ENCODE measurements at regions not wholly inside any gene's neighbourhood (a gene's known extent, or its start where the extent isn't known, plus 50 kb on each side); places are given as distances from the start of the nearest gene placed in this dataset.

DNA sequence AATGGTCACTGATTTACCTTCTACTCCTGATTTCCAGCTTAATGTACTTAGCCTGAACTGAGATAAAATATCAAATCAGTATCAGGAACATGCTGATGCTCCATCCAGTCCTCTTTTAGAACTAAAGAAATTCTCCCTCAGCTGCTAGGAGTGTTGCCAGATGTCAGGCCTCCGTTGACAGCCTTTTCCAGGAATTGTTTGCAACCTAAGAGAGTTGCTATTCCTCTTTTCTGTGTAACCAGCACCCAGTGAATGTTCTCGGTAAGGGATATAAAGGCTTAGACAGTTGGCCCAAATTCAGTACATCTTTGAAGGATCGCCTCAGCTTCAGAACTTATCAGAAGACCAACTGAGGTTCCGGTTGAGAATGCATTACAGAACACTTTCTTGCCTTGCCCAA lies 559.0 kb downstream of the PCDH17 start:
- H3K9ac ChIP-seq (ENCODE audit: low read length): no peak overlapping the region
- no peaks in the 10 kb centered on the region for H3K9me3 ChIP-seq (ENCODE audit: low read length)
- no peak overlapping the region for H3K27ac ChIP-seq (ENCODE audit: low read depth, low read length)
- no peaks in the 10 kb centered on the region for H3K27me3 ChIP-seq (ENCODE audit: control insufficient read depth in 1 of 2, insufficient read depth in 2 of 2, low read length in 2 of 2)
- H3K4me3 ChIP-seq (ENCODE audit: low read depth in 1 of 2, low read length in 2 of 2): no peak overlapping the region
- H3K36me3 ChIP-seq (ENCODE audit: insufficient read depth, low read length): no peaks in the 10 kb centered on the region
- H3K4me1 ChIP-seq (ENCODE audit: insufficient read depth, low read length): no peaks in the 10 kb centered on the region

DNA sequence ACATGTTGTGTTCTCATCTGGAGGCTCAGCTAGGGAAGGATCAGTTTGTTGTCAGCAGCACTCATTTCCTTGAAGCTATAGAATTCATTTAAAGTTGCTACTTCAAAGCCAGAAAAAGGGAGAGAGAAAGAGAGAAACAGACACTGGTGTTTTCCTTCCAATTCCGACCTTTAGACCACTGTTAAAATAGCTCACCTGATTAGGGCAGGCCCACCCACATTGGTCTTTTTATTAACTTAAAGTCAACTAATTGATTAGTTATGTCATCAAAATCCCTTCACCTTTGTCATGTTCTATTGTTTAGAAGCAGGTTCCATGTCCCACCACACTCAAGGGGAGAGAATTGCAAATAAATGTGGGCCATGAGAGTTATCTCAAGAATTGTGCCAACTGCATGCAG lies 560.2 kb downstream of the PCDH17 start:
- H3K27ac ChIP-seq (ENCODE audit: low read depth, low read length): no peak overlapping the region
- H3K9me3 ChIP-seq (ENCODE audit: low read length): no peaks in the 10 kb centered on the region
- H3K27me3 ChIP-seq (ENCODE audit: control insufficient read depth in 1 of 2, insufficient read depth in 2 of 2, low read length in 2 of 2): no peaks in the 10 kb centered on the region
- H3K9ac ChIP-seq (ENCODE audit: low read length): no peak overlapping the region
- H3K4me3 ChIP-seq (ENCODE audit: low read depth in 1 of 2, low read length in 2 of 2): no peak overlapping the region
- H3K36me3 ChIP-seq (ENCODE audit: insufficient read depth, low read length): no peaks in the 10 kb centered on the region
- H3K4me1 ChIP-seq (ENCODE audit: insufficient read depth, low read length): no peaks in the 10 kb centered on the region

DNA sequence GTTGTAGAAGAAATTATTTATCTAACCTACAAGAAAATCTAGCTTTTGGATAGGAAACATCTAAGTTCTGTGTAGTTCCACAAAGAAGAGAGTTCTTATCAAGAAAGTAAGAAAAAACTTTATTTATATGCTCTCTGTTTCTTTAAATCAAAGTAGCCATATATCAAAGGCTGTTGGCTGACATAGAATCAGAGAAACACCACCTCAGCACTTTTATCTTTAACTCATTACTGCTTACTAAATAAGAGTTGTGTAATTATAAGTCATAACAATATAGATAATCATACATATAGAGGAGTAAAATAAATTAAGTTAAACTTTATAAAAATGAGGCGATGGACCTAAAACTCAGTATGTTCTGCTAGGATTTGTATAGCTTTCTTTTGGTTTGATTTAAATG lies 570.6 kb downstream of the PCDH17 start:
- Histone ChIP-seq H3K9ac (ENCODE audit: low read length) (no peak overlapping the region), H3K27me3 (ENCODE audit: control insufficient read depth in 1 of 2, insufficient read depth in 2 of 2, low read length in 2 of 2) (no peaks in the 10 kb centered on the region), H3K4me1 (ENCODE audit: insufficient read depth, low read length) (no peaks in the 10 kb centered on the region), H3K4me3 (ENCODE audit: low read depth in 1 of 2, low read length in 2 of 2) (no peak overlapping the region), H3K36me3 (ENCODE audit: insufficient read depth, low read length) (no peaks in the 10 kb centered on the region), H3K9me3 (ENCODE audit: low read length) (no peaks in the 10 kb centered on the region), H3K27ac (ENCODE audit: low read depth, low read length) (no peak overlapping the region)

- no peaks in the 10 kb centered on the region for H3K27me3 ChIP-seq (ENCODE audit: control insufficient read depth in 1 of 2, insufficient read depth in 2 of 2, low read length in 2 of 2)
- H3K9ac ChIP-seq (ENCODE audit: low read length): no peak overlapping the region
- H3K27ac ChIP-seq (ENCODE audit: low read depth, low read length): no peak overlapping the region
- H3K36me3 ChIP-seq (ENCODE audit: insufficient read depth, low read length): no peaks in the 10 kb centered on the region
- H3K4me3 ChIP-seq (ENCODE audit: low read depth in 1 of 2, low read length in 2 of 2): no peak overlapping the region
- H3K4me1 ChIP-seq (ENCODE audit: insufficient read depth, low read length): no peaks in the 10 kb centered on the region
- no peaks in the 10 kb centered on the region for H3K9me3 ChIP-seq (ENCODE audit: low read length)
Measured at GRCh38 chr13:58207501-58207900, 576.0 kb downstream of the PCDH17 start.

- Histone ChIP-seq H3K36me3 (ENCODE audit: insufficient read depth, low read length) (no peaks in the 10 kb centered on the region), H3K9ac (ENCODE audit: low read length) (no peak overlapping the region), H3K4me3 (ENCODE audit: low read depth in 1 of 2, low read length in 2 of 2) (no peak overlapping the region), H3K27me3 (ENCODE audit: control insufficient read depth in 1 of 2, insufficient read depth in 2 of 2, low read length in 2 of 2) (no peaks in the 10 kb centered on the region), H3K27ac (ENCODE audit: low read depth, low read length) (no peak overlapping the region), H3K9me3 (ENCODE audit: low read length) (no peaks in the 10 kb centered on the region), H3K4me1 (ENCODE audit: insufficient read depth, low read length) (no peaks in the 10 kb centered on the region)
Measured at GRCh38 chr13:58235454-58235853, 603.9 kb downstream of the PCDH17 start.

DNA sequence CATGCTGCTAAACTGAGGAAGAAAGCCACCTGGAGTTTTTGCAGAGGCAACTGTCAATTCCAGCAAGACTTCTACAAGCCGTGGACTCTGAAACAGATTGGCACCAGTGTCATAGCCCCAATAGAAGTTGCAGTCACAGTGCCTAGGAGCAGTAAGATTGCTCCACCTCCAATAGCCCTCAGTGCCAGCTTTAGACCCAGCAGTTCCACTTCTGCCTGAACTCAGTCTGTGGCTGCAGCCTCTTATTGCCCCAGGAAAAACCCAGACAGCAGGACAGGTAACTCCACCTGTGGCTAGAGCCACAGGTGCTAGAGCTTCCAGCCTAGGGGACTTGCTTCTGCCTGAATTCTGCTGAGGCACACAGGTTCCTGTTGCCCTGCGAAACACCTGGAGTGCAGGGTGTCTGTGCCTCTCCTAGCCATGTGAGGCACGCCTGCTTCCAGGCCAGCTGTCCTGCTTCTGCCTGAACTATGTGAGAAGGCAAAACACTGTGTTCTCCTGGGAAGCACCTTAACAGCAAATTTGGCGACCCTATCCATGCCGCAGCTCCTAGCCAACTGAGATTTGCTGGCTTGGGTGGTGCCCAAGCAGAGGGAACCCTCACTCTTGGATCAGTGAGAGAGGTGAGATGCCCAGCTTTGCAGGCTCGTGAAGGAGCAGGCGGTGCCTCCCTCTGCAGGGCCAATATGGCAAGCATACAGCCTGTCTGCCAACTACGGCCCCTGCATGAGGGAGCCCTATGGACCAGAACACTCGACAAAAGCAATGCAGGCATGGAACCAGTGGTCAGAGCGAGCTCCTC lies 607.6 kb downstream of the PCDH17 start:
- Histone ChIP-seq H3K4me3 (ENCODE audit: low read depth in 1 of 2, low read length in 2 of 2) (no peak overlapping the region), H3K9me3 (ENCODE audit: low read length) (no peaks in the 10 kb centered on the region), H3K27ac (ENCODE audit: low read depth, low read length) (no peak overlapping the region)

DNA sequence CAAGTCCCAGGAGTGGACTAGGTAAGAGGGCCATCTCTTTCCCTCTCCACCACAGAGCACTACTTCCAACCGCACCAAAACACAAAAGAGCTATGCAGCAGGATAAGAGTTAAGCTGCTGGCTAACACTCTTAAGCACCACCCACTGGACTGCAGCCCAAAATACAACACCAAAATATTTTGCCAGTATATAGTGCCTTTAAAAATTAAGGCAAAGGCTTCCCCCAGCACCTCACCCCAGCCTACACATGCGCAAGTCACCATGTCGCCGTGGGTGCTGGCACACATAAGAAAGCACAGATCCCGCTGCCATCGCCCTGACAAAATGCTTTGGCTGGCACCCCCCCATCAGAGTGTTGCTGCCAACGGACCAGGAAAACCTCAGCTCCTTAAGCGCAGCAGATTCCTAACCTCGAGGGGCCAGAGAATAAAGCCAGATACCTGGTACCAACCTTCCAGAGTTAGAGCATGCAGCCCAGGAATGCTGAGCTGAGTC lies 608.3 kb downstream of the PCDH17 start:
- Histone ChIP-seq H3K4me3 (ENCODE audit: low read depth in 1 of 2, low read length in 2 of 2) (no peak overlapping the region), H3K9ac (ENCODE audit: low read length) (no peak overlapping the region), H3K27me3 (ENCODE audit: control insufficient read depth in 1 of 2, insufficient read depth in 2 of 2, low read length in 2 of 2) (no peaks in the 10 kb centered on the region), H3K27ac (ENCODE audit: low read depth, low read length) (no peak overlapping the region), H3K36me3 (ENCODE audit: insufficient read depth, low read length) (no peaks in the 10 kb centered on the region), H3K9me3 (ENCODE audit: low read length) (no peaks in the 10 kb centered on the region), H3K4me1 (ENCODE audit: insufficient read depth, low read length) (no peaks in the 10 kb centered on the region)

More for the DNA sequence above, 607.6 kb downstream of the PCDH17 start:
- no peaks in the 10 kb centered on the region for H3K27me3 ChIP-seq (ENCODE audit: control insufficient read depth in 1 of 2, insufficient read depth in 2 of 2, low read length in 2 of 2)
- no peaks in the 10 kb centered on the region for H3K4me1 ChIP-seq (ENCODE audit: insufficient read depth, low read length)
- H3K36me3 ChIP-seq (ENCODE audit: insufficient read depth, low read length): no peaks in the 10 kb centered on the region
- H3K9ac ChIP-seq (ENCODE audit: low read length): no peak overlapping the region

DNA sequence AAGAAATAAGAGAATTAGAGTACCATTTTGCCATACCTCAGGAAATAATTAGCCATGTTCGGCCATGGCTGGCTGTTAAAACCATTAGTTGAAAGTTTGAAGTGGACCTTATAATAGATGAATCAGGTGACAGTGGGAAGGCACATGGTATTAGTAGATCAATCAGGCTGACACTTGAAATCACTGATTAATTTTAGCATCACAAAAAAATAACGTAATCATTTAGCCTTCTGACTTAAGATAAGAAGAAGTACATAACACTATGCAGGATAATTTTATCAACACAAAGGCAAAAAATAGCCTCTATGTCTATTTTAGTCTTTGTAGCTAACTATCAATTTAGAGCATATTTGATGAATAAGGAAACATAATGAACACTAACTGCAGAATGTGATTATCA lies 615.5 kb downstream of the PCDH17 start:
- Histone ChIP-seq H3K27ac (ENCODE audit: low read depth, low read length) (no peak overlapping the region), H3K36me3 (ENCODE audit: insufficient read depth, low read length) (no peaks in the 10 kb centered on the region), H3K4me1 (ENCODE audit: insufficient read depth, low read length) (no peaks in the 10 kb centered on the region), H3K9me3 (ENCODE audit: low read length) (no peaks in the 10 kb centered on the region), H3K9ac (ENCODE audit: low read length) (no peak overlapping the region), H3K27me3 (ENCODE audit: control insufficient read depth in 1 of 2, insufficient read depth in 2 of 2, low read length in 2 of 2) (no peaks in the 10 kb centered on the region), H3K4me3 (ENCODE audit: low read depth in 1 of 2, low read length in 2 of 2) (no peak overlapping the region)

DNA sequence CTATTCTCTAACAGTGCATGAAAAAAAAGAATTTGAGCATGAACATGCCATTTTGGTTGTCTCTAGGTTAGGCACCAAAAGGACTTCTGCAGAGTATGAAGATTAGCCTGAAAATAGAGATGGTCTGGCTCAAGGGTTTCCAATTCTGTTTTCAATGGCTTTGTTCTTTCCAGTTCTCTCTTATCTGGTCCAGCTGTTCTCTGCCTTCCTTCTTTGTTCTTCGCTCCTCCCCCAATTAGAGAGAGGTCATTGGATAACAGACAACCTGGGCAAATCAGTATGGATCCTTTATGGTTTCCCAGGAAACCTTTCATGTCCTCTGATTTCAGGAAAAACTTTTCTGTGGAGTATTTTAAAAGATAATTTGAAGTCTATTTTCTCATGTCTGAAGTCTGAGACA lies 623.4 kb downstream of the PCDH17 start:
- no peaks in the 10 kb centered on the region for H3K9me3 ChIP-seq (ENCODE audit: low read length)

GRCh38 chr13:58266271-58266670 lies 634.7 kb downstream of the PCDH17 start:
- Histone ChIP-seq H3K27ac (ENCODE audit: low read depth, low read length) (no peak overlapping the region), H3K27me3 (ENCODE audit: control insufficient read depth in 1 of 2, insufficient read depth in 2 of 2, low read length in 2 of 2) (no peaks in the 10 kb centered on the region), H3K9me3 (ENCODE audit: low read length) (no peaks in the 10 kb centered on the region), H3K4me1 (ENCODE audit: insufficient read depth, low read length) (no peaks in the 10 kb centered on the region), H3K9ac (ENCODE audit: low read length) (no peak overlapping the region), H3K36me3 (ENCODE audit: insufficient read depth, low read length) (no peaks in the 10 kb centered on the region), H3K4me3 (ENCODE audit: low read depth in 1 of 2, low read length in 2 of 2) (no peak overlapping the region)

More for the DNA sequence above, 623.4 kb downstream of the PCDH17 start:
- H3K36me3 ChIP-seq (ENCODE audit: insufficient read depth, low read length): no peaks in the 10 kb centered on the region
- H3K4me1 ChIP-seq (ENCODE audit: insufficient read depth, low read length): no peaks in the 10 kb centered on the region
- no peak overlapping the region for H3K9ac ChIP-seq (ENCODE audit: low read length)
- H3K4me3 ChIP-seq (ENCODE audit: low read depth in 1 of 2, low read length in 2 of 2): no peak overlapping the region
- no peak overlapping the region for H3K27ac ChIP-seq (ENCODE audit: low read depth, low read length)
- H3K27me3 ChIP-seq (ENCODE audit: control insufficient read depth in 1 of 2, insufficient read depth in 2 of 2, low read length in 2 of 2): no peaks in the 10 kb centered on the region

DNA sequence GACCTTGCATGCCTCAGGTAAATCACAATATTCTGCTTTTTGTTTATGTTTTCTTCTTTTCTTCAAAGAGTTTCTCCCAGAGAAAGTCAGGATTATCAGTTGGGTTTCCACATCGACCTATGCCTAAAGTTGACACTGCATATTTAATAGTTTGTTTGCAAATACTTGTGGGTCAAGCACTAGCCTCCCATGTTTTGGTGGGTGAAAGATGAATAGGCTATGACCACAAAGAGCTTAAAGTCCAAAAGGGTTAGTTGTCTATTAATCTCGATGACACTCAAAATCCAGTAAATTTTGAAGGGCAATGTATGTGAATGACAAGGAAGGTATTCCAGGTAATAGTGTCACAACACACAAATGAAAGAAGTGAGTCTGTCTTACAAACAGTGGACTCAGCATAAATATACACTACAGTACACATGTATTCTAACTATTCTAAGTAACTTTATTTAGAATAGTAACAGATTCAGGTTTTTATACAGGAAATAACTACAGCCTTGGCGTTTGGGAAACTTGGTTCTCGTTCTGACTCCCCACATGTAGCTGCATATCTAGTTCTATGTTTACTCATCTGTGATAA lies 667.1 kb downstream of the PCDH17 start:
- H3K4me3 ChIP-seq (ENCODE audit: low read depth in 1 of 2, low read length in 2 of 2): no peak overlapping the region
- H3K4me1 ChIP-seq (ENCODE audit: insufficient read depth, low read length): no peaks in the 10 kb centered on the region
- H3K36me3 ChIP-seq (ENCODE audit: insufficient read depth, low read length): no peaks in the 10 kb centered on the region
- no peak overlapping the region for H3K9ac ChIP-seq (ENCODE audit: low read length)
- no peak overlapping the region for H3K27ac ChIP-seq (ENCODE audit: low read depth, low read length)
- H3K27me3 ChIP-seq (ENCODE audit: control insufficient read depth in 1 of 2, insufficient read depth in 2 of 2, low read length in 2 of 2): no peaks in the 10 kb centered on the region
- H3K9me3 ChIP-seq (ENCODE audit: low read length): no peaks in the 10 kb centered on the region

DNA sequence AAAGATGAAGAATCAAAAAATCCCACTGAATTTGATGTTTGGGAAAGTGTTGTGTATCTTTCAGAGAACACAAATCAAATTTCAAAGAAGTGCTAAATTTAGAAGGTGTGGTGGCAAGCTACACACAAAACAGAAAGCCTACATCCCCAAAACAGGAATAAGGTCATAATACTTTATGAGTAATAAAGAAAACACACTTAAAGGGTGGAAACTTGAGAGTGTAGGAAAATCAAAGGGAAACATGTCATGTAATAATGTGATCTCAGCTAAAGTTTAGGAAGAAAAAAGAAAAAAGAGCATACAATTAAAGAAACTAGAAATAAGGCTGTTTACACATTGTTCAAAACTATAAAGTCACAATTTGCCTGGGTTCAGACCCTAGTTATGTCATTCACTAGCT lies 668.7 kb downstream of the PCDH17 start:
- Histone ChIP-seq H3K27ac (ENCODE audit: low read depth, low read length) (no peak overlapping the region), H3K36me3 (ENCODE audit: insufficient read depth, low read length) (no peaks in the 10 kb centered on the region), H3K4me1 (ENCODE audit: insufficient read depth, low read length) (no peaks in the 10 kb centered on the region), H3K27me3 (ENCODE audit: control insufficient read depth in 1 of 2, insufficient read depth in 2 of 2, low read length in 2 of 2) (no peaks in the 10 kb centered on the region), H3K4me3 (ENCODE audit: low read depth in 1 of 2, low read length in 2 of 2) (no peak overlapping the region), H3K9me3 (ENCODE audit: low read length) (no peaks in the 10 kb centered on the region), H3K9ac (ENCODE audit: low read length) (no peak overlapping the region)
